ENCODE measurements at regions not wholly inside any gene's neighbourhood (a gene's known extent, or its start where the extent isn't known, plus 50 kb on each side); places are given as distances from the start of the nearest gene placed in this dataset.

GRCh38 chr4:31190671-31191070 is 470.5 kb downstream of the PCDH7 start:
- DNase-seq (ENCODE audit: low spot score), result no peak
- ChIA-PET POLR2A (interaction anchor here (0.7 kb wide), 1 partner anchor 155 kb away, joined by 3 read pairs; no protein-coding TSS in a partner anchor), CTCF (ENCODE audit: unreplicated experiment) (no interaction called here)

GRCh38 chr4:31192341-31192740 is 472.2 kb downstream of the PCDH7 start:
- H3K9me3 ChIP-seq (ENCODE audit: low read length), result no peaks in the 10 kb centered on the region
- no peaks in the 10 kb centered on the region for H3K9me2 ChIP-seq (ENCODE audit: insufficient read depth, low read length)
- H3K79me2 ChIP-seq (ENCODE audit: insufficient read depth, low read depth, low read length), result no peaks in the 10 kb centered on the region
- no peaks in the 10 kb centered on the region for H3K4me1 ChIP-seq (ENCODE audit: insufficient read depth, low read length, poor library complexity, severe bottlenecking)
- DNase-seq (ENCODE audit: low spot score), result no peak
- BruUV-seq (replicated peaks), result no TSS peak
- H3K4me3 ChIP-seq (ENCODE audit: low read depth, low read length, poor library complexity, severe bottlenecking), result no peak overlapping the region
- no peak for TF ChIP-seq EZH2phosphoT487 (IDR thresholded peaks at IDR 0.05; ENCODE audit: borderline replicate concordance, low read depth, low read length)
- TF ChIP-seq, protein P1, sequence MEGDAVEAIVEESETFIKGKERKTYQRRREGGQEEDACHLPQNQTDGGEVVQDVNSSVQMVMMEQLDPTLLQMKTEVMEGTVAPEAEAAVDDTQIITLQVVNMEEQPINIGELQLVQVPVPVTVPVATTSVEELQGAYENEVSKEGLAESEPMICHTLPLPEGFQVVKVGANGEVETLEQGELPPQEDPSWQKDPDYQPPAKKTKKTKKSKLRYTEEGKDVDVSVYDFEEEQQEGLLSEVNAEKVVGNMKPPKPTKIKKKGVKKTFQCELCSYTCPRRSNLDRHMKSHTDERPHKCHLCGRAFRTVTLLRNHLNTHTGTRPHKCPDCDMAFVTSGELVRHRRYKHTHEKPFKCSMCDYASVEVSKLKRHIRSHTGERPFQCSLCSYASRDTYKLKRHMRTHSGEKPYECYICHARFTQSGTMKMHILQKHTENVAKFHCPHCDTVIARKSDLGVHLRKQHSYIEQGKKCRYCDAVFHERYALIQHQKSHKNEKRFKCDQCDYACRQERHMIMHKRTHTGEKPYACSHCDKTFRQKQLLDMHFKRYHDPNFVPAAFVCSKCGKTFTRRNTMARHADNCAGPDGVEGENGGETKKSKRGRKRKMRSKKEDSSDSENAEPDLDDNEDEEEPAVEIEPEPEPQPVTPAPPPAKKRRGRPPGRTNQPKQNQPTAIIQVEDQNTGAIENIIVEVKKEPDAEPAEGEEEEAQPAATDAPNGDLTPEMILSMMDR (conservative IDR thresholded peaks at IDR 0.05; ENCODE audit: low read length), result no peak
- CTCF ChIA-PET (ENCODE audit: unreplicated experiment), result no interaction called here
- H4K20me1 ChIP-seq (ENCODE audit: insufficient read depth, low read length), result no peaks in the 10 kb centered on the region
- H3K36me3 ChIP-seq (ENCODE audit: insufficient read depth, low read length), result no peaks in the 10 kb centered on the region
- H3K4me2 ChIP-seq (ENCODE audit: low read length), result no peak overlapping the region
- H3K27ac ChIP-seq (ENCODE audit: low read depth, low read length, poor library complexity, severe bottlenecking), result no peak overlapping the region
- H2AFZ ChIP-seq (ENCODE audit: low read length), result no peak overlapping the region
- POLR2A ChIA-PET, result no interaction called here
- intact Hi-C loops (cut with micrococcal nuclease; ENCODE audit: unreplicated experiment), result no loop called here

More at GRCh38 chr4:31190671-31191070, 470.5 kb downstream of the PCDH7 start:
- Histone ChIP-seq H4K20me1 (ENCODE audit: insufficient read depth, low read length) (no peaks in the 10 kb centered on the region), H3K79me2 (ENCODE audit: insufficient read depth, low read depth, low read length) (no peaks in the 10 kb centered on the region), H3K9me2 (ENCODE audit: insufficient read depth, low read length) (no peaks in the 10 kb centered on the region), H3K36me3 (ENCODE audit: insufficient read depth, low read length) (no peaks in the 10 kb centered on the region), H3K4me1 (ENCODE audit: insufficient read depth, low read length, poor library complexity, severe bottlenecking) (no peaks in the 10 kb centered on the region), H3K4me3 (ENCODE audit: low read depth, low read length, poor library complexity, severe bottlenecking) (no peak overlapping the region), H3K9me3 (ENCODE audit: low read length) (no peaks in the 10 kb centered on the region), H2AFZ (ENCODE audit: low read length) (no peak overlapping the region), H3K27ac (ENCODE audit: low read depth, low read length, poor library complexity, severe bottlenecking) (no peak overlapping the region), H3K4me2 (ENCODE audit: low read length) (no peak overlapping the region)
- TF ChIP-seq, protein P1 (conservative IDR thresholded peaks at IDR 0.05; ENCODE audit: low read length), result no peak
- TF ChIP-seq EZH2phosphoT487 (IDR thresholded peaks at IDR 0.05; ENCODE audit: borderline replicate concordance, low read depth, low read length), result no peak
- no TSS peak for BruUV-seq (replicated peaks)
- intact Hi-C loops (cut with micrococcal nuclease; ENCODE audit: unreplicated experiment), result no loop called here

DNA sequence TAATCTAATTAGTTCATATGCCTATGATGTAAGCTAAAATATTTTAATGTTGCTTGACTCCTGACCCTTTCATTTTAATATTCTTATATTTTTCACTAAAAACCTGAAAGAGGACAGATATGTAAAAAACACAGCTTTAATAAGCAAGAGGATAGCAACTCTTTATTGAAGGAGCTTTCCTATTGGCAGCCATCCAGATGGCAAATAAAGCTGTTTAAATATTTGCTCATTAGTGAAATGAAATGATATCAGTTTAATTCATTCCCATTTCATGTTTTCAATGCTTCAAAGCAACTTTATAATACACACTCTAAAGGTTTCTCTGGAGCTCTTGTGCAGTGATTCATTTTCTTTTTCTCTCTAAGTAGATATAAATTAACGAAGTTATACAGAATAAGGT is 473.4 kb downstream of the PCDH7 start:
- no peak for TF ChIP-seq EZH2phosphoT487 (IDR thresholded peaks at IDR 0.05; ENCODE audit: borderline replicate concordance, low read depth, low read length)
- TF ChIP-seq, protein P1 (conservative IDR thresholded peaks at IDR 0.05; ENCODE audit: low read length), result no peak
- DNase-seq (ENCODE audit: low spot score), result no peak
- Histone ChIP-seq H2AFZ (ENCODE audit: low read length) (no peak overlapping the region), H4K20me1 (ENCODE audit: insufficient read depth, low read length) (no peaks in the 10 kb centered on the region), H3K79me2 (ENCODE audit: insufficient read depth, low read depth, low read length) (no peaks in the 10 kb centered on the region), H3K36me3 (ENCODE audit: insufficient read depth, low read length) (no peaks in the 10 kb centered on the region), H3K9me3 (ENCODE audit: low read length) (no peaks in the 10 kb centered on the region), H3K4me2 (ENCODE audit: low read length) (no peak overlapping the region), H3K4me3 (ENCODE audit: low read depth, low read length, poor library complexity, severe bottlenecking) (no peak overlapping the region), H3K9me2 (ENCODE audit: insufficient read depth, low read length) (no peaks in the 10 kb centered on the region), H3K27ac (ENCODE audit: low read depth, low read length, poor library complexity, severe bottlenecking) (no peak overlapping the region), H3K4me1 (ENCODE audit: insufficient read depth, low read length, poor library complexity, severe bottlenecking) (no peaks in the 10 kb centered on the region)
- ChIA-PET POLR2A (no interaction called here), CTCF (ENCODE audit: unreplicated experiment) (no interaction called here)
- BruUV-seq (replicated peaks), result no TSS peak
- intact Hi-C loops (cut with micrococcal nuclease; ENCODE audit: unreplicated experiment), result no loop called here
